ENCODE measurements at regions not wholly inside any gene's neighbourhood (a gene's known extent, or its start where the extent isn't known, plus 50 kb on each side); places are given as distances from the start of the nearest gene placed in this dataset.

DNA sequence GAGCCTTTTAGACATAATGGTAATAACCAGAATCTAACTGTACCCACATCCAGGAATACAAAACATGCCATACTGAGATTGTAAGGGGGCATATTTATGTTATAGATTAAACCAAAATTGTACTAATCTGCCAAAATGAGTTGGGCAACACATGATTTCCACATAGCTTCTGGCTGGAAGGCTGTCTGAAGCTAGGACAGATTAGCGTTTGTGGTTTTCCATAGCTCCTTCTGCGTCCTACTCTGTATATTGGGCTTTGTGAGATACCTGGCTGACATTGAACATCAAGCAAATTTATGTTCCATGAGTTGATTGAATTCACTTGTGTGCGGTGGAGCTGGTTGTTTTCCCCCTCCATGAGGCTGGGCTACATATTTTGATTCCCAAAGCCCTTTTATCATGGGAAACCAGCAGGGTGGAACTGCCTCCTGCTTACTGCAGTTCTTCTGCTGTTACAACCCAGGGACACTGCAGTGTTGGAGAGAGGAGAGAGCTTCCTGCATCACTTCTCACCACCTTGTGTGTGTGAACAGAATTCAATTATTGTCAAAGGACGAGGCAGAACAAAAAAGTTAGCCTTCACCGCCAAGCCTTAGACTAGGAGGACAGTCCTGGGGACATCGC, 114.9 kb downstream of the C11orf91 start:
- TF ChIP-seq, protein P1, sequence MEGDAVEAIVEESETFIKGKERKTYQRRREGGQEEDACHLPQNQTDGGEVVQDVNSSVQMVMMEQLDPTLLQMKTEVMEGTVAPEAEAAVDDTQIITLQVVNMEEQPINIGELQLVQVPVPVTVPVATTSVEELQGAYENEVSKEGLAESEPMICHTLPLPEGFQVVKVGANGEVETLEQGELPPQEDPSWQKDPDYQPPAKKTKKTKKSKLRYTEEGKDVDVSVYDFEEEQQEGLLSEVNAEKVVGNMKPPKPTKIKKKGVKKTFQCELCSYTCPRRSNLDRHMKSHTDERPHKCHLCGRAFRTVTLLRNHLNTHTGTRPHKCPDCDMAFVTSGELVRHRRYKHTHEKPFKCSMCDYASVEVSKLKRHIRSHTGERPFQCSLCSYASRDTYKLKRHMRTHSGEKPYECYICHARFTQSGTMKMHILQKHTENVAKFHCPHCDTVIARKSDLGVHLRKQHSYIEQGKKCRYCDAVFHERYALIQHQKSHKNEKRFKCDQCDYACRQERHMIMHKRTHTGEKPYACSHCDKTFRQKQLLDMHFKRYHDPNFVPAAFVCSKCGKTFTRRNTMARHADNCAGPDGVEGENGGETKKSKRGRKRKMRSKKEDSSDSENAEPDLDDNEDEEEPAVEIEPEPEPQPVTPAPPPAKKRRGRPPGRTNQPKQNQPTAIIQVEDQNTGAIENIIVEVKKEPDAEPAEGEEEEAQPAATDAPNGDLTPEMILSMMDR (IDR thresholded peaks at IDR 0.05) = no peak
- peaks cover 44% of the 10 kb centered on the region for H3K36me3 Mint-ChIP-seq (ENCODE audit: low read depth)
- no peak for DNase-seq
- peaks cover 12% of the 10 kb centered on the region for H3K4me1 Mint-ChIP-seq (ENCODE audit: low read depth)
- H3K27ac Mint-ChIP-seq = no peak overlapping the region
- no peak overlapping the region for H3K4me3 Mint-ChIP-seq
- no peaks in the 10 kb centered on the region for H3K9me3 Mint-ChIP-seq
- H3K27me3 Mint-ChIP-seq (ENCODE audit: insufficient read depth) = peaks cover 3% of the 10 kb centered on the region

DNA sequence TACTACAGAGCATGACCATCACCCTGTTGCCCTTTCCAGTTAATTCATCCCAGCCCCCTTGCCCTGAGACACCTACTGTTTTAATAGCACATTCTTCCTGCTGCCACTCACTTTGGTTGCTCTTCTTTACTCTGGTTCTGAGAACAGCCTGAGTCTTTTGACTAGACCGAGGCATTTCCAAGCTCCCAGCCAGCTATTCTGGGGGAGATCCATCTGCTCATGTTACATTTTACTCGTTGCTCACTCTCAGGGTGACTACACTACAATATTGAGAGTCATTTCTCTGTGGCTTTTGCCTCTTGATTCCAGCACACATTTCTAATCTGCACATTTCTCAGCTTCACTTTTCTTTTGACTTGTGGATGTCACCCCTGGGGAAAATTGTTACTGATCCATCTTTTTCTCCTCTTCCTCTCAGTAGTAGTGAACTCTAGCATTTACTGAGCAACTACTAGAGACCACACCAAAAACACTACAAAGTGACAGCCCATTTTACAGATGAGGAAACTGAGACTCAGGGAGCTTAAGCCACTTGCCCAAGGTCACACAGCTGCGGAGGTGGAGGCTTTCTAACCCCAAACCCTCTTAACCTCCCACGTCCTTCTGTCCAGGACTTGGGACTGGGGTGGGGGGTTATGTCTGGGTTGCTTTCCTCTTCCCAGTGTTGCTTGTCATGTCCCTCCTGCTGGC, 117.8 kb downstream of the C11orf91 start:
- TF ChIP-seq, protein P1 (IDR thresholded peaks at IDR 0.05) = no peak
- Mint-ChIP-seq H3K4me3 (no peak overlapping the region), H3K27ac (no peak overlapping the region), H3K36me3 (ENCODE audit: low read depth) (peaks cover 31% of the 10 kb centered on the region), H3K4me1 (ENCODE audit: low read depth) (peaks cover 12% of the 10 kb centered on the region), H3K27me3 (ENCODE audit: insufficient read depth) (peaks cover 3% of the 10 kb centered on the region), H3K9me3 (no peaks in the 10 kb centered on the region)
- DNase-seq = no peak

DNA sequence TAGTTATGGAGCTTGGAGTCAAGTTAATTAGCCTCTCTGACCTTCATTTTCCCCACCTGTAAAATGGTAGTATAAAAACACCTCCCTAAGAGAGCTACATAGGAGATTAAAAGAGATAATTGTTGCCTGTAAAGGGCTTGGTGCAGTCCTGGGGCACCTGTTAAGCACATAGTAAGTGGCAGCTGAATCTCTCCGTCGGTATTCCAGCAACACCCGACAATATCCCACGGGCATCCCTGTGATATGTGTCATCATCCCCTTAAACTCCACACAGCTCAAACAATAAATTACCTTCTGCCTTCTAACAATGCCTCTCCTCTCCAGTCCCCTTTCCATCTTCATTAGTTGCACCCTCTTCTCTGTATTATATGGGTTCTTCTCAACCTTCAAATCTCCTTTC, 121.5 kb downstream of the C11orf91 start:
- TF ChIP-seq, protein P1 (IDR thresholded peaks at IDR 0.05) = no peak
- H3K9me3 Mint-ChIP-seq = no peaks in the 10 kb centered on the region
- no peak overlapping the region for H3K27ac Mint-ChIP-seq
- H3K27me3 Mint-ChIP-seq (ENCODE audit: insufficient read depth) = no peaks in the 10 kb centered on the region
- H3K36me3 Mint-ChIP-seq (ENCODE audit: low read depth) = peaks cover 15% of the 10 kb centered on the region
- DNase-seq = no peak
- no peak overlapping the region for H3K4me3 Mint-ChIP-seq
- H3K4me1 Mint-ChIP-seq (ENCODE audit: low read depth) = peaks cover 12% of the 10 kb centered on the region

DNA sequence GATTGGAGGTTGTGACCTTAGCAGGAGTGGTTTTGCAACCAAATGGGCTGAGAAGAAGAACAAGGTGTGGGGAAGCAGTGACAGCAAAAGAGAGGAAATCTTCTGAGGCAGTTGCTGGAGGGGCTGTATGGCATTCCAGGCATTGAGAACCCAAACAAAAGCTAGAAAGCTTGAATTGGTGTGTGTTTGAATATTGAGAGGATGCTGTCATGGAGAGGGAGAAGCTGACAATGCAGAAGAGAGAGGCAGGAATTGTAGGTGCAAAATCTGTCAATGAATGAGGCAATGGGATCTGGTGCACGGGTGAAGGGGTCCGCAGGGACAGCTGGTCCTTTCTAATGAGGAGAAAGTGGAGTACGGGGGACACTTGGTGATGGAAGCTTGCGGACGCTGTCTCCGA, 123.4 kb downstream of the C11orf91 start:
- peaks cover 4% of the 10 kb centered on the region for H3K4me1 Mint-ChIP-seq (ENCODE audit: low read depth)
- peaks cover 9% of the 10 kb centered on the region; the same call in 1 of the 2 replicates for H3K36me3 Mint-ChIP-seq (ENCODE audit: low read depth)
- DNase-seq = no peak
- no peaks in the 10 kb centered on the region for H3K27me3 Mint-ChIP-seq (ENCODE audit: insufficient read depth)
- TF ChIP-seq, protein P1 (IDR thresholded peaks at IDR 0.05) = no peak
- H3K9me3 Mint-ChIP-seq = no peaks in the 10 kb centered on the region
- no peak overlapping the region for H3K27ac Mint-ChIP-seq
- H3K4me3 Mint-ChIP-seq = no peak overlapping the region

DNA sequence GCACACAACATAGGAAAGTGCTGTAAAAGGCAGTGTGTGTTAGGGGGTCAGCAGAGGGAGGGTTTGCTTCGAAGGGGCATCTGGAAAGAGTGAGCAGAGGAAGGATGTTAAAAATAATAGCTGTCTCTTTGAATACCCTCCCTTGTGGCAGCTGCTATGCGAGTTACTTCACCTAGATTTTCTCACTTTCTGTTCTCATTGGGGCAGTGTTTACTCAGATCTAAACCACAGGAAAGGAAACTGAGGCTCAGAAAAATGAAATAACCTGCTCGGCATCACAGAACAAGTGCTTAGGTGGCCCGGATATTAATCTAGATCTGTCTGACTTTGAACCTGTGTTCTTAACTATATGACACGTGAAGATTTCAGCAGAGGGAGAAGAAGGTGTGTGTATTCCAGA, 125.3 kb downstream of the C11orf91 start:
- DNase-seq = no peak
- no peaks in the 10 kb centered on the region for H3K9me3 Mint-ChIP-seq
- H3K36me3 Mint-ChIP-seq (ENCODE audit: low read depth) = peaks cover 12% of the 10 kb centered on the region
- no peak overlapping the region for H3K4me3 Mint-ChIP-seq
- no peaks in the 10 kb centered on the region for H3K4me1 Mint-ChIP-seq (ENCODE audit: low read depth)
- no peaks in the 10 kb centered on the region for H3K27me3 Mint-ChIP-seq (ENCODE audit: insufficient read depth)
- H3K27ac Mint-ChIP-seq = no peak overlapping the region
- TF ChIP-seq, protein P1 (IDR thresholded peaks at IDR 0.05) = no peak

Data from HFFc6 (cell line).